ENCODE measurements at regions not wholly inside any gene's neighbourhood (a gene's known extent, or its start where the extent isn't known, plus 50 kb on each side); places are given as distances from the start of the nearest gene placed in this dataset.

GRCh38 chr6:112881027-112881426, 533.9 kb downstream of the RFPL4B start:
- H3K27ac Mint-ChIP-seq (ENCODE audit: unreplicated experiment): no peak overlapping the region

GRCh38 chr6:112881828-112882780, 535.0 kb downstream of the RFPL4B start:
- Mint-ChIP-seq H3K9me3 (ENCODE audit: unreplicated experiment) (no peaks in the 10 kb centered on the region), H3K36me3 (ENCODE audit: low read depth, unreplicated experiment) (no peaks in the 10 kb centered on the region)

More at GRCh38 chr6:112881027-112881426, 533.9 kb downstream of the RFPL4B start:
- H3K9me3 ChIP-seq (ENCODE audit: insufficient read depth, low read depth, low read length): no peaks in the 10 kb centered on the region
- H3K27ac ChIP-seq (ENCODE audit: low read depth, low read length): peak overlapping the region; percentile 48
- H3K4me3 Mint-ChIP-seq (ENCODE audit: unreplicated experiment): no peak overlapping the region
- H3K27me3 Mint-ChIP-seq (ENCODE audit: low read depth, unreplicated experiment): no peaks in the 10 kb centered on the region
- peak overlapping the region; percentile 55 for H3K9ac ChIP-seq (ENCODE audit: low read length)
- peaks cover 42% of the 10 kb centered on the region for H3K4me1 ChIP-seq (ENCODE audit: insufficient read depth, low read length)
- H3K27me3 ChIP-seq (ENCODE audit: insufficient read depth, low read length): no peaks in the 10 kb centered on the region
- DNase-seq (ENCODE audit: low read depth) (peak; percentile 85), FAIRE-seq (no peak)
- H3K9me3 Mint-ChIP-seq (ENCODE audit: unreplicated experiment): no peaks in the 10 kb centered on the region
- H3K4me1 Mint-ChIP-seq (ENCODE audit: low read depth, unreplicated experiment): peaks cover 50% of the 10 kb centered on the region
- H3K79me2 ChIP-seq (ENCODE audit: insufficient read depth, low read length): no peaks in the 10 kb centered on the region
- peak overlapping the region; percentile 26 for H3K4me3 ChIP-seq (ENCODE audit: insufficient read depth, low read depth, low read length)
- no peaks in the 10 kb centered on the region for H3K36me3 ChIP-seq (ENCODE audit: insufficient read depth, low read length)
- no peak for TF ChIP-seq EZH2 (IDR thresholded peaks at IDR 0.05; ENCODE audit: insufficient read depth, low read length)
- TF ChIP-seq CTCF (IDR thresholded peaks at IDR 0.05; ENCODE audit: insufficient read depth, low read depth, low read length): no peak
- no peaks in the 10 kb centered on the region for H4K20me1 ChIP-seq (ENCODE audit: insufficient read depth, low read length)
- H3K4me2 ChIP-seq (ENCODE audit: low read length): peak overlapping the region; percentile 72
- H3K36me3 Mint-ChIP-seq (ENCODE audit: low read depth, unreplicated experiment): no peaks in the 10 kb centered on the region
- H2AFZ ChIP-seq (ENCODE audit: low read depth, low read length): peak overlapping the region; percentile 21

More at GRCh38 chr6:112881828-112882780, 535.0 kb downstream of the RFPL4B start:
- Mint-ChIP-seq H3K4me1 (ENCODE audit: low read depth, unreplicated experiment) (peaks cover 45% of the 10 kb centered on the region), H3K4me3 (ENCODE audit: unreplicated experiment) (no peak overlapping the region), H3K27ac (ENCODE audit: unreplicated experiment) (peak overlapping the region; percentile 34), H3K27me3 (ENCODE audit: low read depth, unreplicated experiment) (no peaks in the 10 kb centered on the region)
- Histone ChIP-seq H4K20me1 (ENCODE audit: insufficient read depth, low read length) (no peaks in the 10 kb centered on the region), H3K36me3 (ENCODE audit: insufficient read depth, low read length) (no peaks in the 10 kb centered on the region), H3K9me3 (ENCODE audit: insufficient read depth, low read depth, low read length) (no peaks in the 10 kb centered on the region), H3K4me1 (ENCODE audit: insufficient read depth, low read length) (peaks cover 39% of the 10 kb centered on the region), H3K4me2 (ENCODE audit: low read length) (peak overlapping the region; percentile 24), H3K4me3 (ENCODE audit: insufficient read depth, low read depth, low read length) (no peak overlapping the region), H3K79me2 (ENCODE audit: insufficient read depth, low read length) (no peaks in the 10 kb centered on the region), H2AFZ (ENCODE audit: low read depth, low read length) (peak overlapping the region; percentile 12), H3K9ac (ENCODE audit: low read length) (no peak overlapping the region), H3K27me3 (ENCODE audit: insufficient read depth, low read length) (no peaks in the 10 kb centered on the region), H3K27ac (ENCODE audit: low read depth, low read length) (peak overlapping the region; percentile 39)
- FAIRE-seq (peak; percentile 76), DNase-seq (ENCODE audit: low read depth) (peak; percentile 28)
- TF ChIP-seq CTCF (IDR thresholded peaks at IDR 0.05; ENCODE audit: insufficient read depth, low read depth, low read length) (no peak), EZH2 (IDR thresholded peaks at IDR 0.05; ENCODE audit: insufficient read depth, low read length) (no peak)
